K562 (cell line): ENCODE measurements at regions not wholly inside any gene's neighbourhood (a gene's known extent, or its start where the extent isn't known, plus 50 kb on each side); places are given as distances from the start of the nearest gene placed in this dataset.

ENCODE experiments used
- ATAC-seq: fragments of 200-7000 bp; cut with Tn5 transposase; 3 replicates; pipeline ENCODE4 v1.9.1; 2020; ENCODE audit warnings: moderate library complexity
- BruUV-seq: library from RNA; stranded (reverse); fragments of 400-500 nt; replicated peaks from 2 replicates; lab custom pipeline; 2021; lab: Mats Ljungman, UMichigan
- CTCF ChIA-PET: fragments of 300-600 bp; formaldehyde crosslinking; extraction: SDS; loops from one replicate; lab custom pipeline; 2021; ENCODE audit warnings: low intra/inter-chr PET ratio; lab: Yijun Ruan, JAX
- POLR2A ChIA-PET: fragments of 300-600, 350-650 bp; sonication (Branson Sonifier 250); formaldehyde crosslinking; extraction: SDS; loops from one replicate; lab custom pipeline; 2021; ENCODE audit warnings: antibody characterized with exemption, inconsistent platforms; lab: Yijun Ruan, JAX
- DNase-seq, 4 experiments: peaks; one replicate each; pipeline versions ENCODE4 v3.0.0 to v3.0.0-alpha.2; 2011 to 2018; ENCODE audit warnings: low spot score in 3 of 4, mixed read lengths in 3 of 4; ENCODE audit errors: extremely low read depth in 1 of 4
- FAIRE-seq: peaks from 2 replicates; lab custom pipeline; 2011; peaks lifted over from hg19 to GRCh38; lab: Jason Lieb, UNC
- H2AFZ ChIP-seq: 2 replicates; pipeline ENCODE4 v1.6.0; 2011; ENCODE audit warnings: low read depth, low read length, control low read depth, inconsistent platforms
- H3K27ac ChIP-seq: fragments of 200-600 bp; 3 replicates; pipeline ENCODE4 v1.8.0; 2011; ENCODE audit warnings: low read depth, mild to moderate bottlenecking, control low read depth, inconsistent platforms, low read length, moderate library complexity, mixed read lengths; ENCODE audit errors: extremely low read depth
- H3K27me3 ChIP-seq, 2 experiments: fragments of 300-600 bp in 1 of 2; 2 replicates in 1 of 2; 3 replicates in 1 of 2; pipeline versions ENCODE4 v1.6.0 to v1.8.0; 2011; ENCODE audit warnings: inconsistent platforms in 2 of 2, low read length in 2 of 2, mild to moderate bottlenecking in 1 of 2, mixed read lengths in 1 of 2, moderate library complexity in 1 of 2; ENCODE audit not compliant: control insufficient read depth in 2 of 2, insufficient read depth in 2 of 2
- H3K36me3 ChIP-seq: fragments of 300-600 bp; 3 replicates; pipeline ENCODE4 v1.8.0; 2011; ENCODE audit warnings: mild to moderate bottlenecking, low read length, inconsistent platforms; ENCODE audit not compliant: control insufficient read depth, insufficient read depth
- H3K4me1 ChIP-seq, 2 experiments: fragments of 200-600 bp in 1 of 2; replicated peaks in 1 of 2; 2 replicates in 1 of 2; 3 replicates in 1 of 2; pipeline versions ENCODE4 v1.5.1 to v1.8.0; 2011; ENCODE audit warnings: inconsistent platforms in 2 of 2, low read length in 2 of 2, mild to moderate bottlenecking in 1 of 2, mixed read lengths in 1 of 2, moderate library complexity in 1 of 2; ENCODE audit not compliant: control insufficient read depth in 2 of 2, insufficient read depth in 2 of 2
- H3K4me2 ChIP-seq: 2 replicates; pipeline ENCODE4 v1.6.1; 2011; ENCODE audit warnings: low read length, control low read depth, inconsistent platforms, mixed read lengths; ENCODE audit not compliant: insufficient read depth
- H3K4me3 ChIP-seq: fragments of 200-600 bp; sonication (generic), shearing (Covaris generic); 2 replicates; pipeline ENCODE4 v1.5.1; 2016; ENCODE audit warnings: control low read depth, inconsistent platforms
- H3K79me2 ChIP-seq: fragments of 200-600 bp; 3 replicates; pipeline ENCODE4 v1.8.0; 2011; ENCODE audit warnings: low read length, inconsistent platforms; ENCODE audit not compliant: control insufficient read depth, insufficient read depth
- H3K9ac ChIP-seq, 2 experiments: 2 replicates each; pipeline versions ENCODE4 v1.6.0 to v1.6.1; 2011; ENCODE audit warnings: low read depth in 2 of 2, low read length in 2 of 2, control low read depth in 1 of 2, inconsistent platforms in 1 of 2, mild to moderate bottlenecking in 1 of 2, mixed read lengths in 1 of 2; ENCODE audit not compliant: insufficient read depth in 1 of 2
- H3K9me1 ChIP-seq: one replicate; pipeline ENCODE4 v1.6.0; 2011; ENCODE audit warnings: inconsistent platforms, mild to moderate bottlenecking, low read length, moderate library complexity; ENCODE audit not compliant: control insufficient read depth, insufficient read depth
- H3K9me3 ChIP-seq: replicated peaks from 2 replicates; pipeline ENCODE4 v1.5.1; 2011; ENCODE audit warnings: low read depth, low read length, inconsistent platforms; ENCODE audit not compliant: control insufficient read depth, insufficient read depth
- H4K20me1 ChIP-seq: replicated peaks from 2 replicates; pipeline ENCODE4 v1.6.1; 2011; ENCODE audit warnings: low read length, inconsistent platforms, mixed read lengths; ENCODE audit not compliant: control insufficient read depth, insufficient read depth
- ARNT ChIP-seq, 2 experiments: fragments of 450-650 bp; IDR thresholded peaks; 2 replicates each; pipeline ENCODE4 v1.6.1; 2016; ENCODE audit warnings: mild to moderate bottlenecking in 1 of 2
- FOXA3 ChIP-seq, 2 experiments: fragments of 450-650 bp in 1 of 2; sonication (generic) in 1 of 2; formaldehyde crosslinking; IDR thresholded peaks in 1 of 2; conservative IDR thresholded peaks in 1 of 2; 2 replicates each; pipeline versions ENCODE4 v1.4.0 to v1.8.0; 2020 to 2022; ENCODE audit warnings: mild to moderate bottlenecking in 2 of 2, missing genetic modification reagents in 1 of 2
- MCM5 ChIP-seq: fragments of 450-650 bp; IDR thresholded peaks from 2 replicates; pipeline ENCODE4 v1.6.1; 2016; ENCODE audit warnings: low read depth
- WGBS: fragments of 100-300 bp; shearing (Covaris generic); methylation state at CpG from one replicate; pipeline ENCODE4 v1.1.6; 2016; ENCODE audit warnings: low coverage, mixed read lengths; ENCODE audit not compliant: insufficient coverage; ENCODE audit errors: missing lambda C conversion rate; 5-methylcytosine and 5-hydroxymethylcytosine counted together
- in situ Hi-C: fragments of 300-500 bp; cut with MboI; formaldehyde crosslinking; loops from 4 replicates; pipeline ENCODE4 v1.15.0; 2018; ENCODE audit warnings: inconsistent platforms, mixed read lengths
- intact Hi-C: fragments of 100-400 bp; cut with micrococcal nuclease; formaldehyde crosslinking; loops from 2 replicates; pipeline ENCODE4 v1.14.2; 2022

DNA sequence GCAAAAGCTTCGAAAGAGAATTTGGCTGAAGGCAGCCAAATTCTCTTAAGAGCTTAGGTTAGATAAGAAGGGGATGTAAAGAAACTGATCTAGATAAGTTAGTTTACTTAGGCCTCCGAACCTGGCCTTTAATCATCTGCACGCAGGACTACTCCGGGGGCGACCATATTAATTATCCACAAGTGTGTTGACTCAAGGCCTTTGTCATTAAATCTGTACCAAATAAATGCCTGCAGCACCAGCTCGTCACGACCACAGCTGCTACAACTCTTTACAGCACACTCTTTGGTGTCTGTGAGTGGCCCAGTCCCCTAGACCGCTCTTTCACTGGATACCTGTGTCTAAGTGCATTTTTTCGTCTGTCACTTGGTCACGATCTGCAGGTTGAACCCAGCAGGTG, 69.8 kb upstream of the LSM8 start:
- in situ Hi-C loops = no loop called here
- no peaks in the 10 kb centered on the region for H3K9me1 ChIP-seq

DNA sequence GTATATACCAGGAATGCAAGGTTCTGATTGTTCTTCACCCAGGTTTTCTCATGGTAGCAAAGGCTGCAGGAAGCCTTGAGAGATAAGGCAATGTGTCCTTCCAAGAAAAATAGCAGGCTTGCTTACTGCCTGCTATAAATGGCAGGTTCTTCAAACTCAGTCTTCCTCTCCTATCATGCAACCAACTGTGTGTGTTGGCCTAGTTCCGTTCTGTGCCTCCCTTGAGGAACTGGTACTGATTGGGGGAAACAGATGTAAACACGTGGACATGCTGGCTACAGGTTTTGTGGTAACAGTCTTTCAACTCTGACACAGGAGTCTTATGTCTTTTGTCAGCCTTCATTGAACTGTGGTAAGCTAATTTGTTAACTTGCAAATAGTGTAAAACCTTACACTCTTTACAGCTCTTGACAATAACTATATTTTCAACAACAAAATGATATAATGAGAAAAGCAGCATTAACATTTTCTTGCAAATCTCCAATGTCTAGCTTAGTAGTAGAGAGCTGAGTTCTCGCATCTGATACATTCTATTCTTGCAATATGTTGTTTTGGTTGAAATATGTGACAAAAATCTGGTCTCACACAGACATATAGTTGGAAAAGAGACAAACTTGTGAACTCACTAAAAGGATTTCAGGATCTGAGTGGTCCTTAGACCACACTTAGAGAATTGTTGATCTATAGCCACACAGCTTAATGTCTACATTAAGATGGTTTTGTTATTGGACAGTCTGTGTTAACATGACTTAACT, 54.7 kb upstream of the LSM8 start:
- ChIA-PET CTCF (no interaction called here), POLR2A (no interaction called here)
- no peak overlapping the region for H3K27ac ChIP-seq
- H3K4me2 ChIP-seq = no peak overlapping the region
- in situ Hi-C loops = no loop called here
- H3K4me1 ChIP-seq = no peaks in the 10 kb centered on the region
- DNase-seq (no peak), ATAC-seq (no peak)
- no peaks in the 10 kb centered on the region for H3K9me3 ChIP-seq
- no peaks in the 10 kb centered on the region for H4K20me1 ChIP-seq
- H3K36me3 ChIP-seq = no peaks in the 10 kb centered on the region
- no peak for TF ChIP-seq ARNT (IDR thresholded peaks at IDR 0.05)
- TF ChIP-seq, all 486 proteins: peak for 0
- no peak overlapping the region for H3K4me3 ChIP-seq
- no peak overlapping the region for H3K9ac ChIP-seq
- intact Hi-C loops = no loop called here
- H3K27me3 ChIP-seq = no peaks in the 10 kb centered on the region
- H2AFZ ChIP-seq = no peak overlapping the region
- no peaks in the 10 kb centered on the region for H3K9me1 ChIP-seq
- 1% methylated on average over 3 of the region's 3 CpGs for WGBS
- no peak for FAIRE-seq
- H3K79me2 ChIP-seq = no peaks in the 10 kb centered on the region
- no TSS peak for BruUV-seq

More for the DNA sequence above, 69.8 kb upstream of the LSM8 start:
- Histone ChIP-seq H3K9me3 (no peaks in the 10 kb centered on the region), H3K4me1 (no peaks in the 10 kb centered on the region), H3K9ac (no peak overlapping the region), H4K20me1 (no peaks in the 10 kb centered on the region), H2AFZ (no peak overlapping the region), H3K4me3 (no peak overlapping the region), H3K36me3 (no peaks in the 10 kb centered on the region), H3K4me2 (no peak overlapping the region)
- intact Hi-C loops = no loop called here
- no peak for DNase-seq
- ATAC-seq = no peak
- CTCF ChIA-PET = no interaction called here
- WGBS = 2% methylated on average over 10 of the region's 10 CpGs
- TF ChIP-seq FOXA3 (CRISPR knock-in tag; conservative IDR thresholded peaks at IDR 0.05 in 1 of 2, IDR thresholded peaks at IDR 0.05 in 1 of 2) (peak; percentile 67 to 84), MCM5 (no peak)
- TF ChIP-seq, all 486 proteins: peak for 1
- BruUV-seq = no TSS peak
- POLR2A ChIA-PET = interaction anchor here (0.7 kb wide), 1 partner anchor 11 kb away, joined by 3 read pairs; no protein-coding TSS in a partner anchor
- H3K79me2 ChIP-seq = no peaks in the 10 kb centered on the region
- no peak for FAIRE-seq
- H3K27me3 ChIP-seq = no peaks in the 10 kb centered on the region
- H3K27ac ChIP-seq = no peak overlapping the region
